ENCODE measurements at regions not wholly inside any gene's neighbourhood (a gene's known extent, or its start where the extent isn't known, plus 50 kb on each side); places are given as distances from the start of the nearest gene placed in this dataset.

DNA sequence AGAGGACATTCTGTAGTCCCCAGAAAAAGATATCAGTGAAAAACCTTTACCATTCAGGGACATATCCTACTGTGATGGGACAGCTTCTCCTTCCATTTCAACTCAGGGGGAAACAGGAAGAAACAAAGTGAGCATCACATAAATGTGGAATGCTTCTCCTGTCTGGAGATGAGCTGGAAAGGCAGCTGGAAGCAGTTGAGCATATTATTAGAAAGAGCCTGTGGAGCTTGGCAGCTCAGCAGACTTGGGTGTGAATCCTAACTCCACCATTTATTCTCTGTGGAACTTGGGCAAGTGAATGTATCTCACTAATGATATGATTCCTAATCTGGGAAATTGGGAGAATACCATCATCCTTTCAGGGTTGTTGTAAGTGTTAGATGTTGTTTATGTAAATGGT lies 232.1 kb upstream of the F9 start:
- Histone ChIP-seq H3K79me2 (ENCODE audit: insufficient read depth, low read length) (no peaks in the 10 kb centered on the region), H3K4me2 (ENCODE audit: low read depth, low read length) (no peak overlapping the region), H2AFZ (ENCODE audit: low read length) (no peak overlapping the region), H3K27ac (ENCODE audit: extremely low read length, insufficient read depth, low read length) (no peak overlapping the region), H3K9ac (ENCODE audit: insufficient read depth, low read depth, low read length) (no peak overlapping the region), H3K9me3 (ENCODE audit: low read length) (no peaks in the 10 kb centered on the region; the same call in 1 of the 2 replicates), H3K4me3 (replicated peaks in 1 of 3; ENCODE audit: insufficient read depth in 1 of 3, low read depth in 2 of 3, low read length in 3 of 3) (no peak overlapping the region), H4K20me1 (ENCODE audit: insufficient read depth, low read length) (no peaks in the 10 kb centered on the region), H3K36me3 (replicated peaks in 1 of 2; ENCODE audit: control insufficient read depth in 1 of 2, insufficient read depth in 2 of 2, low read length in 2 of 2) (no peaks in the 10 kb centered on the region), H3K4me1 (ENCODE audit: insufficient read depth, low read length) (no peaks in the 10 kb centered on the region), H3K27me3 (ENCODE audit: control insufficient read depth in 1 of 2, insufficient read depth in 2 of 2, low read length in 2 of 2) (no peaks in the 10 kb centered on the region)
- no peak for FAIRE-seq
- TF ChIP-seq ZC3H4 (CRISPR knock-in tag; IDR thresholded peaks at IDR 0.05; ENCODE audit: borderline replicate concordance) (no peak), ETV5 (CRISPR knock-in tag; IDR thresholded peaks at IDR 0.05; ENCODE audit: borderline replicate concordance) (no peak), RFXANK (CRISPR knock-in tag; IDR thresholded peaks at IDR 0.05) (no peak), ZFP36 (IDR thresholded peaks at IDR 0.05; ENCODE audit: borderline replicate concordance, low read depth, low read length, partially characterized antibody) (no peak)
- TF ChIP-seq, protein P1, sequence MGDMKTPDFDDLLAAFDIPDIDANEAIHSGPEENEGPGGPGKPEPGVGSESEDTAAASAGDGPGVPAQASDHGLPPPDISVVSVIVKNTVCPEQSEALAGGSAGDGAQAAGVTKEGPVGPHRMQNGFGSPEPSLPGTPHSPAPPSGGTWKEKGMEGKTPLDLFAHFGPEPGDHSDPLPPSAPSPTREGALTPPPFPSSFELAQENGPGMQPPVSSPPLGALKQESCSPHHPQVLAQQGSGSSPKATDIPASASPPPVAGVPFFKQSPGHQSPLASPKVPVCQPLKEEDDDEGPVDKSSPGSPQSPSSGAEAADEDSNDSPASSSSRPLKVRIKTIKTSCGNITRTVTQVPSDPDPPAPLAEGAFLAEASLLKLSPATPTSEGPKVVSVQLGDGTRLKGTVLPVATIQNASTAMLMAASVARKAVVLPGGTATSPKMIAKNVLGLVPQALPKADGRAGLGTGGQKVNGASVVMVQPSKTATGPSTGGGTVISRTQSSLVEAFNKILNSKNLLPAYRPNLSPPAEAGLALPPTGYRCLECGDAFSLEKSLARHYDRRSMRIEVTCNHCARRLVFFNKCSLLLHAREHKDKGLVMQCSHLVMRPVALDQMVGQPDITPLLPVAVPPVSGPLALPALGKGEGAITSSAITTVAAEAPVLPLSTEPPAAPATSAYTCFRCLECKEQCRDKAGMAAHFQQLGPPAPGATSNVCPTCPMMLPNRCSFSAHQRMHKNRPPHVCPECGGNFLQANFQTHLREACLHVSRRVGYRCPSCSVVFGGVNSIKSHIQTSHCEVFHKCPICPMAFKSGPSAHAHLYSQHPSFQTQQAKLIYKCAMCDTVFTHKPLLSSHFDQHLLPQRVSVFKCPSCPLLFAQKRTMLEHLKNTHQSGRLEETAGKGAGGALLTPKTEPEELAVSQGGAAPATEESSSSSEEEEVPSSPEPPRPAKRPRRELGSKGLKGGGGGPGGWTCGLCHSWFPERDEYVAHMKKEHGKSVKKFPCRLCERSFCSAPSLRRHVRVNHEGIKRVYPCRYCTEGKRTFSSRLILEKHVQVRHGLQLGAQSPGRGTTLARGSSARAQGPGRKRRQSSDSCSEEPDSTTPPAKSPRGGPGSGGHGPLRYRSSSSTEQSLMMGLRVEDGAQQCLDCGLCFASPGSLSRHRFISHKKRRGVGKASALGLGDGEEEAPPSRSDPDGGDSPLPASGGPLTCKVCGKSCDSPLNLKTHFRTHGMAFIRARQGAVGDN (CRISPR knock-in tag; IDR thresholded peaks at IDR 0.05) = no peak
- intact Hi-C loops (cut with micrococcal nuclease; ENCODE audit: unreplicated experiment) (no loop called here), in situ Hi-C loops (cut with HindIII; ENCODE audit: extremely low pct_ligation_motif_present, low pct_unique_long_range_greater_than_20kb) (no loop called here)
- CTCF ChIA-PET (ENCODE audit: low intra/inter-chr PET ratio, low total read pairs) = no interaction called here
- ATAC-seq = no peak
- POLR2A ChIA-PET = no interaction called here
- no peak for DNase-seq (ENCODE audit: low spot score)
- BruUV-seq (replicated peaks) = no TSS peak

DNA sequence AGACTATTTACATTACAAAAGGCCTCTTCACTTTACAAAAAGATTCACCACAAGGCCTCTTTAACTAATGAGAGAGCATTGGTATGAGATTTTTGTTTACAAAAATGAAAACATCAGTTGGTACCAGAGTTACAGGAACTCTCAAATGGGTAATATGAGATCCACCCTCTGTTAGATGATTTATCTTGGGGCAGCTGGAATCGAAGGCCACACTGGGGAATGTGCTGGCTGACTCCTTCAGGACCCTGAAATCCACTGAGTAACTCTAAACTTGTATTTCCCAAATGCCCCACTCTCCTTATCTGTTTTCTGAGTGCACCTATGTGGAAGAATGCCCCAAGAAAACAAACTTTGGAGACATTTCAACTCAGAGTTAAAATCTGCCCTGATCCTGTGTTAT lies 232.9 kb upstream of the F9 start:
- H3K4me2 ChIP-seq (ENCODE audit: low read depth, low read length) = no peak overlapping the region
- POLR2A ChIA-PET = no interaction called here
- CTCF ChIA-PET (ENCODE audit: low intra/inter-chr PET ratio, low total read pairs) = no interaction called here
- ATAC-seq (no peak), FAIRE-seq (no peak), DNase-seq (ENCODE audit: low spot score) (no peak)
- WGBS (ENCODE audit: low lambda C conversion rate) = 0% methylated on average over 1 of the region's 1 CpG
- no peaks in the 10 kb centered on the region for H4K20me1 ChIP-seq (ENCODE audit: insufficient read depth, low read length)
- intact Hi-C loops (cut with micrococcal nuclease; ENCODE audit: unreplicated experiment) = no loop called here
- H3K79me2 ChIP-seq (ENCODE audit: insufficient read depth, low read length) = no peaks in the 10 kb centered on the region
- H3K27me3 ChIP-seq (ENCODE audit: control insufficient read depth in 1 of 2, insufficient read depth in 2 of 2, low read length in 2 of 2) = no peaks in the 10 kb centered on the region
- no peak overlapping the region for H3K4me3 ChIP-seq (replicated peaks in 1 of 3; ENCODE audit: insufficient read depth in 1 of 3, low read depth in 2 of 3, low read length in 3 of 3)
- H3K36me3 ChIP-seq (replicated peaks in 1 of 2; ENCODE audit: control insufficient read depth in 1 of 2, insufficient read depth in 2 of 2, low read length in 2 of 2) = no peaks in the 10 kb centered on the region
- H3K9ac ChIP-seq (ENCODE audit: insufficient read depth, low read depth, low read length) = no peak overlapping the region
- no peaks in the 10 kb centered on the region; the same call in 1 of the 2 replicates for H3K9me3 ChIP-seq (ENCODE audit: low read length)
- H2AFZ ChIP-seq (ENCODE audit: low read length) = no peak overlapping the region
- no TSS peak for BruUV-seq (replicated peaks)
- in situ Hi-C loops (cut with HindIII; ENCODE audit: extremely low pct_ligation_motif_present, low pct_unique_long_range_greater_than_20kb) = no loop called here
- no peaks in the 10 kb centered on the region for H3K4me1 ChIP-seq (ENCODE audit: insufficient read depth, low read length)
- no peak overlapping the region for H3K27ac ChIP-seq (ENCODE audit: extremely low read length, insufficient read depth, low read length)
- TF ChIP-seq, protein P2, sequence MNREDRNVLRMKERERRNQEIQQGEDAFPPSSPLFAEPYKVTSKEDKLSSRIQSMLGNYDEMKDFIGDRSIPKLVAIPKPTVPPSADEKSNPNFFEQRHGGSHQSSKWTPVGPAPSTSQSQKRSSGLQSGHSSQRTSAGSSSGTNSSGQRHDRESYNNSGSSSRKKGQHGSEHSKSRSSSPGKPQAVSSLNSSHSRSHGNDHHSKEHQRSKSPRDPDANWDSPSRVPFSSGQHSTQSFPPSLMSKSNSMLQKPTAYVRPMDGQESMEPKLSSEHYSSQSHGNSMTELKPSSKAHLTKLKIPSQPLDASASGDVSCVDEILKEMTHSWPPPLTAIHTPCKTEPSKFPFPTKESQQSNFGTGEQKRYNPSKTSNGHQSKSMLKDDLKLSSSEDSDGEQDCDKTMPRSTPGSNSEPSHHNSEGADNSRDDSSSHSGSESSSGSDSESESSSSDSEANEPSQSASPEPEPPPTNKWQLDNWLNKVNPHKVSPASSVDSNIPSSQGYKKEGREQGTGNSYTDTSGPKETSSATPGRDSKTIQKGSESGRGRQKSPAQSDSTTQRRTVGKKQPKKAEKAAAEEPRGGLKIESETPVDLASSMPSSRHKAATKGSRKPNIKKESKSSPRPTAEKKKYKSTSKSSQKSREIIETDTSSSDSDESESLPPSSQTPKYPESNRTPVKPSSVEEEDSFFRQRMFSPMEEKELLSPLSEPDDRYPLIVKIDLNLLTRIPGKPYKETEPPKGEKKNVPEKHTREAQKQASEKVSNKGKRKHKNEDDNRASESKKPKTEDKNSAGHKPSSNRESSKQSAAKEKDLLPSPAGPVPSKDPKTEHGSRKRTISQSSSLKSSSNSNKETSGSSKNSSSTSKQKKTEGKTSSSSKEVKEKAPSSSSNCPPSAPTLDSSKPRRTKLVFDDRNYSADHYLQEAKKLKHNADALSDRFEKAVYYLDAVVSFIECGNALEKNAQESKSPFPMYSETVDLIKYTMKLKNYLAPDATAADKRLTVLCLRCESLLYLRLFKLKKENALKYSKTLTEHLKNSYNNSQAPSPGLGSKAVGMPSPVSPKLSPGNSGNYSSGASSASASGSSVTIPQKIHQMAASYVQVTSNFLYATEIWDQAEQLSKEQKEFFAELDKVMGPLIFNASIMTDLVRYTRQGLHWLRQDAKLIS (CRISPR knock-in tag; IDR thresholded peaks at IDR 0.05) = no peak
- TF ChIP-seq, protein P3, sequence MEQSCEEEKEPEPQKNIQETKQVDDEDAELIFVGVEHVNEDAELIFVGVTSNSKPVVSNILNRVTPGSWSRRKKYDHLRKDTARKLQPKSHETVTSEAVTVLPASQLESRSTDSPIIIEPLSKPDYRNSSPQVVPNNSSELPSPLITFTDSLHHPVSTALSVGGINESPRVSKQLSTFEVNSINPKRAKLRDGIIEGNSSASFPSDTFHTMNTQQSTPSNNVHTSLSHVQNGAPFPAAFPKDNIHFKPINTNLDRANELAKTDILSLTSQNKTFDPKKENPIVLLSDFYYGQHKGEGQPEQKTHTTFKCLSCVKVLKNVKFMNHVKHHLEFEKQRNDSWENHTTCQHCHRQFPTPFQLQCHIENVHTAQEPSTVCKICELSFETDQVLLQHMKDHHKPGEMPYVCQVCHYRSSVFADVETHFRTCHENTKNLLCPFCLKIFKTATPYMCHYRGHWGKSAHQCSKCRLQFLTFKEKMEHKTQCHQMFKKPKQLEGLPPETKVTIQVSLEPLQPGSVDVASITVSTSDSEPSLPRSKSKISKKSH (CRISPR knock-in tag; IDR thresholded peaks at IDR 0.05; ENCODE audit: borderline replicate concordance) = no peak
- TF ChIP-seq ZNF143 (CRISPR knock-in tag; IDR thresholded peaks at IDR 0.05) (no peak), ZNF232 (CRISPR knock-in tag; IDR thresholded peaks at IDR 0.05; ENCODE audit: borderline replicate concordance) (no peak), NKX3-1 (CRISPR knock-in tag; IDR thresholded peaks at IDR 0.05) (no peak)

Data from HepG2 (cell line).